ENCODE measurements at regions not wholly inside any gene's neighbourhood (a gene's known extent, or its start where the extent isn't known, plus 50 kb on each side); places are given as distances from the start of the nearest gene placed in this dataset.

- Histone ChIP-seq H2AFZ (no peak overlapping the region), H4K20me1 (ENCODE audit: insufficient read depth, poor library complexity, severe bottlenecking) (no peaks in the 10 kb centered on the region), H3K79me2 (no peaks in the 10 kb centered on the region), H3K9me3 (ENCODE audit: low read depth) (no peaks in the 10 kb centered on the region), H3K27me3 (no peaks in the 10 kb centered on the region), H3K36me3 (replicated peaks; ENCODE audit: insufficient read depth, low read depth) (no peaks in the 10 kb centered on the region), H3K4me3 (no peak overlapping the region), H3K4me2 (no peak overlapping the region), H3K4me1 (ENCODE audit: insufficient read depth) (peaks cover 18% of the 10 kb centered on the region), H3K9me2 (replicated peaks; ENCODE audit: insufficient read depth) (no peaks in the 10 kb centered on the region), H3K27ac (no peak overlapping the region)
- TF ChIP-seq EZH2 (IDR thresholded peaks at IDR 0.05; ENCODE audit: borderline replicate concordance) (no peak), EZH2phosphoT487 (IDR thresholded peaks at IDR 0.05; ENCODE audit: low read depth, severe bottlenecking, unreplicated experiment) (no peak)
- TF ChIP-seq, protein P1, sequence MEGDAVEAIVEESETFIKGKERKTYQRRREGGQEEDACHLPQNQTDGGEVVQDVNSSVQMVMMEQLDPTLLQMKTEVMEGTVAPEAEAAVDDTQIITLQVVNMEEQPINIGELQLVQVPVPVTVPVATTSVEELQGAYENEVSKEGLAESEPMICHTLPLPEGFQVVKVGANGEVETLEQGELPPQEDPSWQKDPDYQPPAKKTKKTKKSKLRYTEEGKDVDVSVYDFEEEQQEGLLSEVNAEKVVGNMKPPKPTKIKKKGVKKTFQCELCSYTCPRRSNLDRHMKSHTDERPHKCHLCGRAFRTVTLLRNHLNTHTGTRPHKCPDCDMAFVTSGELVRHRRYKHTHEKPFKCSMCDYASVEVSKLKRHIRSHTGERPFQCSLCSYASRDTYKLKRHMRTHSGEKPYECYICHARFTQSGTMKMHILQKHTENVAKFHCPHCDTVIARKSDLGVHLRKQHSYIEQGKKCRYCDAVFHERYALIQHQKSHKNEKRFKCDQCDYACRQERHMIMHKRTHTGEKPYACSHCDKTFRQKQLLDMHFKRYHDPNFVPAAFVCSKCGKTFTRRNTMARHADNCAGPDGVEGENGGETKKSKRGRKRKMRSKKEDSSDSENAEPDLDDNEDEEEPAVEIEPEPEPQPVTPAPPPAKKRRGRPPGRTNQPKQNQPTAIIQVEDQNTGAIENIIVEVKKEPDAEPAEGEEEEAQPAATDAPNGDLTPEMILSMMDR (IDR thresholded peaks at IDR 0.05; ENCODE audit: poor library complexity): no peak
- DNase-seq (ENCODE audit: low spot score): no peak
- 92% methylated on average over 6 of the region's 6 CpGs for WGBS (ENCODE audit: low lambda C conversion rate, missing lambda C conversion rate)
Observed at GRCh38 chr9:107620236-107620635, 130.7 kb upstream of the KLF4 start.

DNA sequence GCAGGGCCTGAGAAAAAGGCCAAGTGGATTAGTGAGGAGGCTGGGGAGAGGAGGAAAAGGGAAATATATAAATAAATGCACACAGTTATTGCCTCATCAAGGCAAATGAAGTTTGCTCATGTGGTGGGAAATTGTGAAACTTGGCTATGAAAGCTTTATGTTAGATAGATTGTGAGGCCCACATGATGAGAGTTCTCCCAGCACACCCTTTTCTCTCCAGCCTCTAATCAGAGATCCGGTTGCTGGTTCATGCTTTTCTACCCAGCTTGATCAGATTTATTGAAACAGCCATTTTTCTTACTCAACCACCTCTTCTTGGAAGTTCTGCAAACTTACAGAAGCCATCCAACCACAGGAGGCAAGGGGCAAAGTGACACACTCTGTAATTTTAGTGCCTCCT is 125.8 kb upstream of the KLF4 start:
- TF ChIP-seq, protein P1 (IDR thresholded peaks at IDR 0.05; ENCODE audit: poor library complexity): no peak
- TF ChIP-seq EZH2 (IDR thresholded peaks at IDR 0.05; ENCODE audit: borderline replicate concordance) (no peak), EZH2phosphoT487 (IDR thresholded peaks at IDR 0.05; ENCODE audit: low read depth, severe bottlenecking, unreplicated experiment) (no peak)
- WGBS (ENCODE audit: low lambda C conversion rate, missing lambda C conversion rate): 62% methylated on average over 1 of the region's 1 CpG
- H3K9me2 ChIP-seq (replicated peaks; ENCODE audit: insufficient read depth): no peaks in the 10 kb centered on the region
- no peaks in the 10 kb centered on the region for H3K79me2 ChIP-seq
- peak overlapping the region; percentile 70 for H3K27ac ChIP-seq
- no peaks in the 10 kb centered on the region for H3K36me3 ChIP-seq (replicated peaks; ENCODE audit: insufficient read depth, low read depth)
- no peaks in the 10 kb centered on the region for H4K20me1 ChIP-seq (ENCODE audit: insufficient read depth, poor library complexity, severe bottlenecking)
- no peak overlapping the region for H3K4me3 ChIP-seq
- no peak overlapping the region for H3K4me2 ChIP-seq
- no peaks in the 10 kb centered on the region for H3K9me3 ChIP-seq (ENCODE audit: low read depth)
- no peaks in the 10 kb centered on the region for H3K27me3 ChIP-seq
- H2AFZ ChIP-seq: no peak overlapping the region
- peaks cover 15% of the 10 kb centered on the region for H3K4me1 ChIP-seq (ENCODE audit: insufficient read depth)
- peak; percentile 65 for DNase-seq (ENCODE audit: low spot score)

- Histone ChIP-seq H3K36me3 (replicated peaks; ENCODE audit: insufficient read depth, low read depth) (no peaks in the 10 kb centered on the region), H2AFZ (no peak overlapping the region), H3K79me2 (no peaks in the 10 kb centered on the region), H3K27me3 (no peaks in the 10 kb centered on the region), H3K9me2 (replicated peaks; ENCODE audit: insufficient read depth) (no peaks in the 10 kb centered on the region), H4K20me1 (ENCODE audit: insufficient read depth, poor library complexity, severe bottlenecking) (no peaks in the 10 kb centered on the region), H3K27ac (peak overlapping the region; percentile 70), H3K4me3 (no peak overlapping the region), H3K9me3 (ENCODE audit: low read depth) (no peaks in the 10 kb centered on the region), H3K4me2 (no peak overlapping the region), H3K4me1 (ENCODE audit: insufficient read depth) (peaks cover 12% of the 10 kb centered on the region)
- 64% methylated on average over 5 of the region's 5 CpGs for WGBS (ENCODE audit: low lambda C conversion rate, missing lambda C conversion rate)
- TF ChIP-seq EZH2phosphoT487 (IDR thresholded peaks at IDR 0.05; ENCODE audit: low read depth, severe bottlenecking, unreplicated experiment): peak; percentile 86
- TF ChIP-seq, protein P1 (IDR thresholded peaks at IDR 0.05; ENCODE audit: poor library complexity): no peak
- no peak for DNase-seq (ENCODE audit: low spot score)
Observed at GRCh38 chr9:107614765-107615164, 125.2 kb upstream of the KLF4 start.

GRCh38 chr9:107613321-107613720 is 123.8 kb upstream of the KLF4 start:
- Histone ChIP-seq H3K9me3 (ENCODE audit: low read depth) (no peaks in the 10 kb centered on the region), H3K4me1 (ENCODE audit: insufficient read depth) (peaks cover 12% of the 10 kb centered on the region), H3K9me2 (replicated peaks; ENCODE audit: insufficient read depth) (no peaks in the 10 kb centered on the region), H4K20me1 (ENCODE audit: insufficient read depth, poor library complexity, severe bottlenecking) (no peaks in the 10 kb centered on the region), H3K4me2 (no peak overlapping the region), H3K27me3 (no peaks in the 10 kb centered on the region), H3K79me2 (no peaks in the 10 kb centered on the region), H3K27ac (peak overlapping the region; percentile 24), H3K4me3 (no peak overlapping the region), H3K36me3 (replicated peaks; ENCODE audit: insufficient read depth, low read depth) (no peaks in the 10 kb centered on the region), H2AFZ (no peak overlapping the region)
- TF ChIP-seq EZH2phosphoT487 (IDR thresholded peaks at IDR 0.05; ENCODE audit: low read depth, severe bottlenecking, unreplicated experiment) (no peak), EZH2 (IDR thresholded peaks at IDR 0.05; ENCODE audit: borderline replicate concordance) (no peak)
- TF ChIP-seq, protein P1 (IDR thresholded peaks at IDR 0.05; ENCODE audit: poor library complexity): no peak
- peak; percentile 45 for DNase-seq (ENCODE audit: low spot score)
- 42% methylated on average over 1 of the region's 1 CpG for WGBS (ENCODE audit: low lambda C conversion rate, missing lambda C conversion rate)
